GM19455 (cell line): ENCODE measurements at regions not wholly inside any gene's neighbourhood (a gene's known extent, or its start where the extent isn't known, plus 50 kb on each side); places are given as distances from the start of the nearest gene placed in this dataset.

Source experiments
- ATAC-seq: cut with Tn5 transposase; IDR thresholded peaks from one replicate; pipeline ENCODE4 v1.9.1; 2021; ENCODE audit not compliant: unreplicated experiment

DNA sequence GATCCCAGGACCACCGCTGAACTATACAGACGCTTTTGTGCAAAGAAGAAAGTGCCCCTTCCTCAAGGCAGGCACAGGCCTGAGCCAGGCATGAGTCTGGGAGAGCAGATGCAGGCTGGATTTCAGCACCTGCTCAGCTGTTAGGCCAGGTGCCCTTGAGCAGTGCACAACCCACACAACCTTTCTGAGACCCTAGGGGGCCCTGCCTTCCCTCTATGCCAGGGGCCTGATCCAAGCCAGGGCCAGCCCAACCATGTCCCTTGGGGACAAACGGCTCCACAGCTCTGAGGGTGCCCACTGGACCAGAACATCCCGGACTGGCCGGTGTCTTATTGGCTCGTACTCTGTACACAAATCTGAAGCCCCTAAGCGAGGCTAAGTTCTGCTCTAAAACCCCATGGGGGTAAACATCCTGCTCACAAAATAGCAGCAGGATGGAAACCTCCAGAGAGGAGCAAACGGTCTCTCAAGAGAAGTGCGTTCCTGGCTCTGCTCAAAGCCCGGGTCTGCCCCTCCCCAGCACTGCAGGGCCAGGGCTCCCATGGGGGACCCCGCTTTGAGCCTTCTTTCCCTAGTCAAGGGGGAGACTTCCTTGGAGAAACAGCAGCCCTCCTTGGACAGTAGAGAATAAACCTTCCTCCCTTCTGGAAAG lies 275.1 kb downstream of the NPHP4 start:
- no peak for ATAC-seq

DNA sequence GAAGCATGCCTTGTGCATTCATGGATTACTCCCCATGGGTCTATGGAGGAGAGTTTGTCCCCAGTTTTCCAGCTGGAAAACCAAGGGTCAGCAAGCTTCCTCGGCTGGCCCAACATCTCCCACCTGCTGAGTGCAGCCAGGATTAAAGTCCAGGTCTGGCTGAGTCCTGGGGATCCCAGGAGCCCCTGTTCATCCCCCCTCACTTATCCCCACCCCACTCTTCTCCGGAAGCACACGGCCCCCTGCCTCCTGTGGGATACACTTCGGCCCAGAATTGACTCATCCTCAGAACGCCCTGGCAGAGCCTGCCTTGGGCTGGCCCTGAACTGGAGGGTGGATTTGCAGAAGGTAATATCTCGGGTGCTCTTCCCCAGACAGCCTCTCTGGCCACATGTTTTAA lies 276.1 kb downstream of the NPHP4 start:
- no peak for ATAC-seq

GRCh38 chr1:5713101-5714010 lies 278.9 kb downstream of the NPHP4 start:
- no peak for ATAC-seq

DNA sequence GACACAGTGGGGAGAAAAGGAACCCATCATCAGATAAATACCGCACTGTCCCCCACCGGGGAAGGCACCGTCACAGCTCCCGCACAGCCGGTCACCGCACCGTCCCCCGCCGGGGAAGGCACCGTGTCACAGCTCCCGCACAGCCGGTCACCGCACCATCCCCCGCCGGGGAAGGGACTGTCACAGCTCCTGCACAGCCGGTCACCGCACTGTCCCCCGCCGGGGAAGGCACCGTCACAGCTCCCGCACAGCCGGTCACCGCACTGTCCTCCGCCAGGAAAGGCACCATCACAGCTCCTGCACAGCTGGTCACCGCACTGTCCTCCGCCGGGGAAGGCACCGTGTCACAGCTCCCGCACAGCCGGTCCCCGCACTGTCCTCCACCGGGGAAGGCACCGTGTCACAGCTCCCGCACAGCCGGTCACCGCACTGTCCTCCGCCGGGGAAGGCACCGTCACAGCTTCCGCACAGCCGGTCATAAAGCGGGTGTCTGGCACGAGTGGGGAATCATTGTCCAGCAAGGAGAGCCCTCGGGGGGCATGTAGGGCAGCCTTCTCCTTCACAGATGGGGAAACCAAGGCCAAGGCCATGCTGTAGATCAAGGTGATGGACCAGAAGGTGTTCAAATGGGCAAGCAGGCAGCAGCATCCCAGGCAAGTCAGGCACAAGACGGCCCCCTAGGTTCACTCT lies 280.1 kb downstream of the NPHP4 start:
- ATAC-seq = no peak

DNA sequence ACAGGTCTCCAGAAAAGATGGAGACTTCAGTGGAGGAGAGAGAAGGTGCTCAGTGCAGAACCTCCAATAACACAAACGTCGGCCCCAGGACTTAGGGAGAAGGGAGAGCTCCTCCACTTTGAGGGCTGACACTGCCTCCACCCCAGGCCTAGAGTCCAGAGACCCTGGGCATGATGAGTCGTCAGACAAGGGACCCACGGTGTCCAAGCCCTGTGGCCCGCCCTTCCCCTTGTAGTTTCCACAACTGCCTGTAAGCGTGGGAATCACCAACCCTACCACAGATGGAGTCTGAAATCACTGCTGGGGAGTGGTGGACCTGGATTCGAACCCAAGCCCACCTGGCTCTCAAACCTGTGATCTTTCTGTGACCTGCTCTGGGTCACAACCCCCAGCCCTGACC lies 281.1 kb downstream of the NPHP4 start:
- no peak for ATAC-seq

DNA sequence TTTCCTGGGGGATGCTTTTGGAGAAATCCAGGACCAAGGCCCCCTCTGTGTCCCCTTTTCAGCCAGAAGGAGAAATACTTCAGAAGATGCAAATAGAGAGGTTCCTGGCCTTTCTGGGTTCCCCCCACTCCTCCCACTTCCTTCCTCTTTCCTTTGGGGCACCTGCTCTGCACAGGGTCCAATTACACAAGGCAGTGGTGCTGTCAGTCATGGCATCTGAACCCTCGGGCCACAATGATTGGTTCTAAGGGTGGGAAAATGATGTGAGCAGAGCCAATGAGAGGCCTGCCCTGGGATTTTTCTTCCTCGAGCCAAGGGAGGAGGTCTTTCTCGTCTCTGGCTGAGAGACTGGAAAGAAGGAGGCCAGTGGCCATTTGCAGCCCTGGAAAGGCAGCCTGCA lies 282.2 kb downstream of the NPHP4 start:
- no peak for ATAC-seq

DNA sequence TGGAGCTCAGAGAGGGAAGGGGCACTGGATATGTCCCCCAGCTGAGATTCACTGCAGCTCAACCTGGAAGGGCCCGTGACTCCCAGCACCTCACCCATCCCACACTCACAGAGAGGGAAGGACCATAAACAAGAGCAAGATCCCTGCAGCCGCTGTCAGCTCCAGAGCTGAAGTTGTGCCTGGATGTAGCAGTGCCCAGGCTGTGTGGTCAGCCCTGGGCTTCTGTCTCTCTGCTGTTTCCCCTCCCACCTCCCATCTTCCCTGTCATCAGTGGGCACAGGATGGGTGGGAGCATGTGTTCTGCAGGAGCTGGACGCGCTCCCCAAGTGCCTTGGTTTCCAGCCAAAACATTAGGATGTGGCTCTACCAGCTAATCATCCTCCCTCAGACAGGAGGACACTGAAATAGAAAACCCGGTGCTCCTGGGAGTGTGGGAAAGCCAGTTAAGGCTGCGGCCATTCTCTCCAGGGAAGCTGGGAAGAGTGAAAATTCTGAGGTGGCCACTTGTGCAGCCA lies 282.7 kb downstream of the NPHP4 start:
- no peak for ATAC-seq

DNA sequence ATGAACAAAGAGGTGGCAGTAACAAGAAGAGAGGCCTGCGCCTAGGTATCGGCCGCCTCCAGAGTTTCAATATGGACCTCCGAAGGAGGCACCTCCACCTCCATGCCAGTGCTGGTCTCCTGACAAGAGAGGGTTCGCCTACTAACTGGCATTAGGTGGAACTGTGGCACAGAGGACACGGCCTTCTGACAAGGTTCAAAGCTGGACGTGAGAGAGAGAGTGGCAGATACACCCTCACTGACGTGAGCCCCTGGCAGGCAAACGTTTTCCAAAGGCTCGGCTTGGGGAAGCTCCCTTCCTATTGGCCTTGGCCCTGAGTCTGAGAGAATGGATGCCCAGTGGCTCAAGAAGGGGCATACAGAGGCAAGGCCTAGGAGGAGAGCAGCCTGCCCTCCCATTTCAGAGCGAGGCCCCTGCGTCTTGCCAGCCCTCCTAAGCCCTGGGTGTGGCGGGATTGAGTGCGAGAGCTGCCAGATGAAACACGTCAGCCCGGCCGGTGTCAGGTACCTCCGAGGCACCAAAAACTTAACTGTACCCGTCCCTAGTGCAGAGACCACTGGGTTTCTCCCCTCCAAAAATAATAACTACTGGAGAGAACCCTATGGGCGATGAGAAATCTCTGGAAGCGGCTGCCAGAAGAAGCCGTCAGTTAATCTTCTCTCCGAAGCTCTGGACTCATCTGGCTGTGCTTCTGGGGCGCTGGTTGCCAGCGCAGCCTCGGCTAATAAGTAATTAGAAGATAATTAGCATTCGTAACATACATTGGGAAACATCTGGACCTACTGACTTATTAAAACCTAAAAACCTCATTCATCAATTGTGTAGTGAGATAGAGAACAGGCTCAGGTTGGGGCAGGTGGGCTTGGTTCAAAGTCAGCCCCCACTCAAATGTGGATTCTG lies 283.6 kb downstream of the NPHP4 start:
- no peak for ATAC-seq

DNA sequence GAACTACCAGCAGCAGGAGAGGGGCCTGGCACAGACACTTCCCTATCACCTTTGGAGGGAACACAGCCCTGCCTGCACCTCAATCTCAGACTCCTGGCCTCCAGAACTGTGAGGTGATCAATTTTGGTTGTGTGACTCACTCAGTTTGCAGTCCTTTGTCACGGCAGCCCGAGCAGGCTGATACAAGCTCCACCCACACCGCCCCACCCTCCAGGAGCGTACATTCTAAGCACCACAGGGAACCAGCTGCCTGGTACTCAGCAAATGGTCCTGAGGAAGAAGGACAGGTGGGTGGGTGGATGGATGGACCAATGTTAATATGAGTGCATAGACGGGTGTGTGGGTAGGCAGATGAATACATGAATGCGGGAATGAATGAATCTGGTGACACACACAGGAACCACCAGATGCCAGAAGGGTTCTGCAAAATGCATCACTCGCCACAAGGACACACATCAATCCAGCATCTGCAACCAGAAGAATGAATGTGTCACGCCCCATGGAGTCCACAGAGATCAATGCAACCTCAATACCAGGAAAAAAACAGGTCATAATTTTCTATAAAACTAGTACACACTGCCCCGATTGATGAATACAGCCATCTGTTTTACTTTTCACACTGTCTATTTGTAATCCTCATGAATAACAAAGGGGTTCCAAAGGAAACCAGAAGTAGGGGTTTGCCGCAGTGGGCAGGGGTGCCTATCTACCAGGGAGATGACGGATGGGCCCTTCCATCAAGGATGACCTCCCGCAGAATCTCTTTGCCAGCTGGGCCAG lies 284.5 kb downstream of the NPHP4 start:
- ATAC-seq = no peak

GRCh38 chr1:5706239-5706638 lies 286.0 kb downstream of the NPHP4 start:
- no peak for ATAC-seq

DNA sequence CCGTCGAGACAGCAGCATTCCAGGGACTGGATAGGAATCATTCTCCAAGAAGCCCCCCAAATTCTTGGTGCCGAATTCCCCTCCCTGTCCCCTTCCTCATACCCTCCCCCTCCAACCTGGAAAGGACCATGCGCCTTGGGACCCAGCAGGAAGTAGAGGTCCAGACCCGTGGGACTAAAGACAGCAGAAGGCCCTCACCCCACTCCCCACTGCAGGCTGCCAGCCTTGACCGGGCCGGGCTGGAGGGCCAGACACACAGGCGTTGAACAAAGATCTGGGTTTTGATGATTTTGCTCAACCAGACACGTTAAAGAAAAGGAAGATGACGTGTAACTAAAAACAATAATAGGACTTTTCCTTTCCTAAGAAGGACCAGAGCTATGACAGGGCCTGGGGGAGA lies 286.5 kb downstream of the NPHP4 start:
- ATAC-seq = no peak

- ATAC-seq = no peak
These were observed 287.4 kb downstream of the NPHP4 start for GRCh38 chr1:5704561-5705514.

GRCh38 chr1:5701642-5702041 lies 290.6 kb downstream of the NPHP4 start:
- no peak for ATAC-seq

- no peak for ATAC-seq
These were observed 298.7 kb downstream of the NPHP4 start for GRCh38 chr1:5693568-5693967.

DNA sequence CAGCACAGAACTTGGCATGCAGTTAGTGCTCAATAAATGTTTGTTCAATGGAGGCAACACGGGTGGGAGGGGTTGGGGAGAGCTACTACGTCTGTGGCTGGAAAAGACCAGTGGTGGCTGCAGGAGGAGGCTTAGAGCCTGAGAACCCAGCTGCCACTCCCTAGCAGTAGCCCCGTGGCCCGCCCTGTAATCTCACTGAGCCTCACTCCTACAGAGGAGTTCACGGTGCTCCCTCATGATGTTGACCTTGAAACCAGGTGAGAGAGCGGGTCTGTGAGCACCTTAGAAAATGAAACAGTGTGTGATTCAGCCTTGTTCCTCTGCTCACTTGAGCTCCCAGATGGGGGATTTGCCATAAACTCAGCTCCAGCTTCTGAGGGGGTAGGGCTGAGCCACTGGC lies 299.6 kb downstream of the NPHP4 start:
- no peak for ATAC-seq

DNA sequence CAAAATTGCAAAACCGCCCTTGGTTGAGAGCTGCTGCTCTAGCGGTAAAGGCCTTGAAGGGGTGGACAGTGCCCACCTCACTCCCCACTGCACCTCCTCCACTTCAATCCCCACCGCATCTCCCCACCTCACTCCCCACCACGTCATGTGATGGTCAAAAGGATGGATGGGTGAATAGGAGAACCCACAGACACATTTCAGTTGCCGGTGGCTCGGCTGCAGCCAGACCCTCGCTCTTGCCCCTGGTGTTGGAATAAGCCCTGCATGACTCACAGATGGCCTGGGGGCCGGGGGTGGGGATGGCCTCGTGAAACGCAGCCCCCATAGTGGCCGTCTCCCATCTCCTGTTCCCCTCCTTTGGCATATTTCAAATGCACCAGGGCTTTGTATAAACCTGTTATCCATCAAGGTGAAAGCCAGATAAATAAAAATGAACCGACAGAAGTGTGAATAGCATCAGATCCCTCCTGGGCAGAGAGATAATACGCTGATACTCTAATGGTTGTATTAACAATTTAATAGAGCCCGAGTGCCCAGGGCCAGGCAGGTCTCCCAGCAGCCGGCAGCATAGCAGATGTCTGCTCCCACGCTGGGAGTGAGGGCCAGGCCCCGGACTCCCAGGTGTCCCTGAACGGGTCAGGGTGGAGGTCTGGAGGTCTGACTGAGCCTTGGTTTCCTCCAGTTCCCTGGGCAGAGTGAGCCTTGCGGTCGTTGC lies 300.3 kb downstream of the NPHP4 start:
- no peak for ATAC-seq

- ATAC-seq = no peak
These were observed 301.3 kb downstream of the NPHP4 start for GRCh38 chr1:5690898-5691297.

- no peak for ATAC-seq
These were observed 301.9 kb downstream of the NPHP4 start for GRCh38 chr1:5690291-5690690.
